HepG2 (cell line): ENCODE measurements at regions not wholly inside any gene's neighbourhood (a gene's known extent, or its start where the extent isn't known, plus 50 kb on each side); places are given as distances from the start of the nearest gene placed in this dataset.

Experiments
- ATAC-seq: fragments of 200-7000 bp; cut with Tn5 transposase; 3 replicates; pipeline ENCODE4 v1.9.1; 2020; ENCODE audit warnings: mild to moderate bottlenecking, moderate library complexity
- BruUV-seq: library from RNA; stranded (reverse); fragments of 400-500 nt; replicated peaks from 2 replicates; lab custom pipeline; 2021; lab: Mats Ljungman, UMichigan
- CTCF ChIA-PET: fragments of 300-600 bp; formaldehyde crosslinking; extraction: SDS; loops from one replicate; lab custom pipeline; 2021; ENCODE audit warnings: low total read pairs, inconsistent platforms, low intra/inter-chr PET ratio; lab: Yijun Ruan, JAX
- POLR2A ChIA-PET: fragments of 350-600 bp; sonication (Branson Sonifier 250); formaldehyde crosslinking; loops from one replicate; lab custom pipeline; 2020; ENCODE audit warnings: antibody characterized with exemption, inconsistent platforms; lab: Yijun Ruan, JAX
- DNase-seq: peaks from one replicate; pipeline ENCODE4 v3.0.0-alpha.2; 2015; ENCODE audit warnings: low spot score
- FAIRE-seq: peaks from 3 replicates; lab custom pipeline; 2011; peaks lifted over from hg19 to GRCh38; lab: Jason Lieb, UNC
- H2AFZ ChIP-seq: one replicate; pipeline ENCODE4 v1.6.1; 2011; ENCODE audit warnings: low read length, inconsistent platforms
- H3K27ac ChIP-seq: fragments of 300-600 bp; 3 replicates; pipeline ENCODE4 v1.8.0; 2011; ENCODE audit warnings: mixed run types, mild to moderate bottlenecking, mixed read lengths, low read length, inconsistent platforms; ENCODE audit not compliant: insufficient read depth; ENCODE audit errors: extremely low read length
- H3K27me3 ChIP-seq, 2 experiments: fragments of 200-600 bp in 1 of 2; 2 replicates in 1 of 2; 3 replicates in 1 of 2; pipeline versions ENCODE4 v1.6.0 to v1.8.0; 2011; ENCODE audit warnings: low read length in 2 of 2, mild to moderate bottlenecking in 2 of 2, moderate library complexity in 2 of 2, inconsistent platforms in 1 of 2; ENCODE audit not compliant: insufficient read depth in 2 of 2, control insufficient read depth in 1 of 2
- H3K36me3 ChIP-seq, 2 experiments: fragments of 200-600 bp in 1 of 2; replicated peaks in 1 of 2; 2 replicates in 1 of 2; 3 replicates in 1 of 2; pipeline versions ENCODE4 v1.5.1 to v1.8.0; 2011; ENCODE audit warnings: low read length in 2 of 2, inconsistent platforms in 1 of 2; ENCODE audit not compliant: insufficient read depth in 2 of 2, control insufficient read depth in 1 of 2
- H3K4me1 ChIP-seq: 2 replicates; pipeline ENCODE4 v1.5.1; 2012; ENCODE audit warnings: low read length, inconsistent platforms; ENCODE audit not compliant: insufficient read depth
- H3K4me2 ChIP-seq: 2 replicates; pipeline ENCODE4 v1.6.0; 2011; ENCODE audit warnings: low read depth, low read length, inconsistent platforms
- H3K4me3 ChIP-seq, 3 experiments: fragments of 200-600 bp in 1 of 3; sonication (generic), shearing (Covaris generic) in 1 of 3; replicated peaks in 1 of 3; 2 replicates each; pipeline ENCODE4 v1.5.1; 2011 to 2016; ENCODE audit warnings: low read length in 3 of 3, inconsistent platforms in 2 of 3, low read depth in 2 of 3, mild to moderate bottlenecking in 2 of 3, control low read depth in 1 of 3, mixed read lengths in 1 of 3; ENCODE audit not compliant: insufficient read depth in 1 of 3
- H3K79me2 ChIP-seq: one replicate; pipeline ENCODE4 v1.6.1; 2011; ENCODE audit warnings: low read length, inconsistent platforms; ENCODE audit not compliant: insufficient read depth
- H3K9ac ChIP-seq: 2 replicates; pipeline ENCODE4 v1.6.0; 2011; ENCODE audit warnings: mild to moderate bottlenecking, low read depth, low read length, inconsistent platforms; ENCODE audit not compliant: insufficient read depth
- H3K9me3 ChIP-seq: 2 replicates; pipeline ENCODE4 v1.5.1; 2012; ENCODE audit warnings: mild to moderate bottlenecking, low read length
- H4K20me1 ChIP-seq: 2 replicates; pipeline ENCODE4 v1.6.0; 2011; ENCODE audit warnings: inconsistent platforms, mild to moderate bottlenecking, low read length, moderate library complexity; ENCODE audit not compliant: insufficient read depth
- BRCA1 ChIP-seq: sonication (generic); formaldehyde crosslinking; IDR thresholded peaks from 2 replicates; pipeline ENCODE4 v1.4.0; 2020; ENCODE audit warnings: missing genetic modification reagents
- DDIT3 ChIP-seq: sonication (generic); formaldehyde crosslinking; IDR thresholded peaks from 2 replicates; pipeline ENCODE4 v1.4.0; 2020; ENCODE audit warnings: mild to moderate bottlenecking, missing genetic modification reagents
- DMTF1 ChIP-seq: sonication (generic); formaldehyde crosslinking; IDR thresholded peaks from 2 replicates; pipeline ENCODE4 v1.4.0; 2020; ENCODE audit warnings: mild to moderate bottlenecking, missing genetic modification reagents
- MTERF4 ChIP-seq: sonication (generic); formaldehyde crosslinking; IDR thresholded peaks from 2 replicates; pipeline ENCODE4 v1.8.0; 2023; ENCODE audit warnings: mild to moderate bottlenecking, missing genetic modification reagents
- RARG ChIP-seq: sonication (generic); formaldehyde crosslinking; IDR thresholded peaks from 2 replicates; pipeline ENCODE4 v1.4.0; 2020; ENCODE audit warnings: low read depth, mild to moderate bottlenecking, missing genetic modification reagents
- SATB2 ChIP-seq: sonication (generic); formaldehyde crosslinking; IDR thresholded peaks from 2 replicates; pipeline ENCODE4 v1.5.0; 2020; ENCODE audit warnings: missing genetic modification reagents
- SIN3B ChIP-seq: fragments of 150-350 bp; IDR thresholded peaks from 2 replicates; pipeline ENCODE4 v1.6.1; 2014; ENCODE audit warnings: low read length
- U2AF1 ChIP-seq: fragments of 200-400 bp; formaldehyde crosslinking; optimal IDR thresholded peaks from 2 replicates; pipeline ENCODE3; 2017; ENCODE audit warnings: mild to moderate bottlenecking, low read depth, low read length
- ZNF17 ChIP-seq: sonication (generic); formaldehyde crosslinking; IDR thresholded peaks from 2 replicates; pipeline ENCODE4 v1.5.0; 2020; ENCODE audit warnings: mild to moderate bottlenecking, missing genetic modification reagents
- WGBS: methylation state at CpG from one replicate; pipeline ENCODE4 v1.1.6; 2017; ENCODE audit warnings: low lambda C conversion rate; 5-methylcytosine and 5-hydroxymethylcytosine counted together
- in situ Hi-C: cut with HindIII; loops from 2 replicates; pipeline ENCODE4 v1.10.0; 2017; ENCODE audit warnings: low pct_unique_long_range_greater_than_20kb; ENCODE audit not compliant: extremely low pct_ligation_motif_present
- intact Hi-C: fragments of 100-400 bp; cut with micrococcal nuclease; formaldehyde crosslinking; loops from one replicate; pipeline ENCODE4 v1.10.0; 2022; ENCODE audit not compliant: unreplicated experiment

GRCh38 chr7:26563406-26563805 lies 271.7 kb downstream of the SNX10 start:
- no TSS peak for BruUV-seq
- Histone ChIP-seq H3K9ac (no peak overlapping the region), H3K4me2 (no peak overlapping the region), H3K27me3 (no peaks in the 10 kb centered on the region; a peak in 1 of 5 replicates), H3K9me3 (no peaks in the 10 kb centered on the region), H4K20me1 (no peaks in the 10 kb centered on the region), H3K79me2 (no peaks in the 10 kb centered on the region), H3K4me1 (peaks cover 6% of the 10 kb centered on the region; the same call in 1 of the 2 replicates), H3K27ac (no peak overlapping the region), H3K36me3 (no peaks in the 10 kb centered on the region), H3K4me3 (no peak overlapping the region), H2AFZ (no peak overlapping the region)
- ChIA-PET POLR2A (no interaction called here), CTCF (no interaction called here)
- in situ Hi-C loops: no loop called here
- DNase-seq (no peak), FAIRE-seq (no peak), ATAC-seq (no peak)
- intact Hi-C loops: no loop called here
- no peak for TF ChIP-seq ZNF17 (CRISPR knock-in tag)
- TF ChIP-seq U2AF1: no peak
- TF ChIP-seq SIN3B: no peak
- TF ChIP-seq RARG (CRISPR knock-in tag): no peak
- TF ChIP-seq MTERF4 (CRISPR knock-in tag): no peak
- WGBS: 0% methylated on average over 1 of the region's 1 CpG

- no peaks in the 10 kb centered on the region for H3K4me1 ChIP-seq
- H3K4me2 ChIP-seq: no peak overlapping the region
- no peaks in the 10 kb centered on the region for H3K36me3 ChIP-seq
- FAIRE-seq (no peak), ATAC-seq (no peak), DNase-seq (no peak)
- no peak overlapping the region for H2AFZ ChIP-seq
- in situ Hi-C loops (no loop called here), intact Hi-C loops (no loop called here)
- H3K27me3 ChIP-seq: no peaks in the 10 kb centered on the region; a peak in 1 of 5 replicates
- H3K27ac ChIP-seq: no peak overlapping the region
- ChIA-PET CTCF (no interaction called here), POLR2A (no interaction called here)
- H3K79me2 ChIP-seq: no peaks in the 10 kb centered on the region
- no peak for TF ChIP-seq DMTF1
- no peak for TF ChIP-seq BRCA1 (CRISPR knock-in tag)
- no peak for TF ChIP-seq DDIT3 (CRISPR knock-in tag)
- no peak for TF ChIP-seq SATB2
- BruUV-seq: no TSS peak
- WGBS: 12% methylated on average over 4 of the region's 4 CpGs
- no peak overlapping the region for H3K4me3 ChIP-seq
- H3K9ac ChIP-seq: no peak overlapping the region
- H3K9me3 ChIP-seq: no peaks in the 10 kb centered on the region
- no peaks in the 10 kb centered on the region for H4K20me1 ChIP-seq
These were observed 275.6 kb downstream of the SNX10 start for GRCh38 chr7:26567266-26567665.
